Neutrophil (primary cell): ENCODE measurements at regions not wholly inside any gene's neighbourhood (a gene's known extent, or its start where the extent isn't known, plus 50 kb on each side); places are given as distances from the start of the nearest gene placed in this dataset.

Source experiments
- H3K27ac ChIP-seq: fragments of 200-600 bp; sonication (generic); 2 replicates; pipeline ENCODE4 v1.5.1; 2016; ENCODE audit warnings: mild to moderate bottlenecking, moderate library complexity
- H3K27me3 ChIP-seq: fragments of 200-600 bp; sonication (generic); 2 replicates; pipeline ENCODE4 v1.6.0; 2016; ENCODE audit warnings: mild to moderate bottlenecking
- H3K36me3 ChIP-seq: fragments of 200-600 bp; sonication (generic); 2 replicates; pipeline ENCODE4 v1.5.1; 2017
- H3K4me1 ChIP-seq, 2 experiments: fragments of 200-600 bp in 1 of 2; sonication (generic) in 1 of 2; 1 replicate in 1 of 2; 2 replicates in 1 of 2; pipeline versions ENCODE4 v1.5.1 to v1.6.1; 2013 to 2016; ENCODE audit warnings: low read depth in 1 of 2, low read length in 1 of 2, mild to moderate bottlenecking in 1 of 2, moderate library complexity in 1 of 2; ENCODE audit not compliant: control insufficient read depth in 1 of 2, insufficient read depth in 1 of 2
- H3K4me3 ChIP-seq, 2 experiments: fragments of 200-600 bp in 1 of 2; sonication (generic) in 1 of 2; 1 replicate in 1 of 2; 2 replicates in 1 of 2; pipeline ENCODE4 v1.5.1; 2013 to 2016; ENCODE audit warnings: low read depth in 1 of 2, low read length in 1 of 2, mild to moderate bottlenecking in 1 of 2, moderate library complexity in 1 of 2
- H3K9me3 ChIP-seq: fragments of 200-600 bp; sonication (generic); 2 replicates; pipeline ENCODE4 v1.5.1; 2016
- CTCF ChIP-seq: fragments of 200-600 bp; sonication (generic); IDR thresholded peaks from 2 replicates; pipeline ENCODE4 v1.5.1; 2016; ENCODE audit warnings: antibody characterized with exemption

GRCh38 chr1:90400131-90400530, 317.0 kb downstream of the BARHL2 start:
- no peak overlapping the region for H3K27ac ChIP-seq
- no peaks in the 10 kb centered on the region for H3K4me1 ChIP-seq
- TF ChIP-seq CTCF = no peak
- no peak overlapping the region for H3K4me3 ChIP-seq
- H3K9me3 ChIP-seq = no peaks in the 10 kb centered on the region
- H3K27me3 ChIP-seq = no peaks in the 10 kb centered on the region
- H3K36me3 ChIP-seq = no peaks in the 10 kb centered on the region

GRCh38 chr1:90396917-90397316, 320.2 kb downstream of the BARHL2 start:
- TF ChIP-seq CTCF = no peak
- Histone ChIP-seq H3K4me3 (no peak overlapping the region), H3K9me3 (no peaks in the 10 kb centered on the region), H3K27me3 (no peaks in the 10 kb centered on the region), H3K36me3 (no peaks in the 10 kb centered on the region), H3K27ac (no peak overlapping the region), H3K4me1 (no peaks in the 10 kb centered on the region)

GRCh38 chr1:90394247-90394646, 322.9 kb downstream of the BARHL2 start:
- H3K27me3 ChIP-seq = no peaks in the 10 kb centered on the region
- no peaks in the 10 kb centered on the region for H3K9me3 ChIP-seq
- no peak for TF ChIP-seq CTCF
- H3K4me3 ChIP-seq = no peak overlapping the region
- H3K36me3 ChIP-seq = no peaks in the 10 kb centered on the region
- H3K4me1 ChIP-seq = no peaks in the 10 kb centered on the region
- H3K27ac ChIP-seq = no peak overlapping the region

- TF ChIP-seq CTCF = no peak
- no peak overlapping the region for H3K4me3 ChIP-seq
- no peaks in the 10 kb centered on the region for H3K4me1 ChIP-seq
- no peak overlapping the region for H3K27ac ChIP-seq
- no peaks in the 10 kb centered on the region for H3K36me3 ChIP-seq
- no peaks in the 10 kb centered on the region for H3K27me3 ChIP-seq
- H3K9me3 ChIP-seq = no peaks in the 10 kb centered on the region
Measured at GRCh38 chr1:90393025-90393424, 324.1 kb downstream of the BARHL2 start.

GRCh38 chr1:90391126-90391525, 326.0 kb downstream of the BARHL2 start:
- Histone ChIP-seq H3K27me3 (no peaks in the 10 kb centered on the region), H3K9me3 (no peaks in the 10 kb centered on the region), H3K27ac (no peak overlapping the region), H3K36me3 (no peaks in the 10 kb centered on the region), H3K4me1 (no peaks in the 10 kb centered on the region), H3K4me3 (no peak overlapping the region)
- no peak for TF ChIP-seq CTCF

- Histone ChIP-seq H3K27me3 (no peaks in the 10 kb centered on the region), H3K36me3 (no peaks in the 10 kb centered on the region), H3K4me3 (no peak overlapping the region), H3K9me3 (no peaks in the 10 kb centered on the region), H3K4me1 (no peaks in the 10 kb centered on the region), H3K27ac (no peak overlapping the region)
- TF ChIP-seq CTCF = no peak
Measured at GRCh38 chr1:90387805-90388204, 329.3 kb downstream of the BARHL2 start.
